HG03108 (cell line): ENCODE measurements at regions not wholly inside any gene's neighbourhood (a gene's known extent, or its start where the extent isn't known, plus 50 kb on each side); places are given as distances from the start of the nearest gene placed in this dataset.
"Not testable (repeated sequence)": the region's sequence is repeated elsewhere in the genome, so short reads cannot be mapped to it uniquely, and the experiment has no call there.

Source experiments
- ATAC-seq: cut with Tn5 transposase; IDR thresholded peaks from one replicate; pipeline ENCODE4 v1.9.1; 2021; ENCODE audit warnings: moderate library complexity; ENCODE audit not compliant: unreplicated experiment

DNA sequence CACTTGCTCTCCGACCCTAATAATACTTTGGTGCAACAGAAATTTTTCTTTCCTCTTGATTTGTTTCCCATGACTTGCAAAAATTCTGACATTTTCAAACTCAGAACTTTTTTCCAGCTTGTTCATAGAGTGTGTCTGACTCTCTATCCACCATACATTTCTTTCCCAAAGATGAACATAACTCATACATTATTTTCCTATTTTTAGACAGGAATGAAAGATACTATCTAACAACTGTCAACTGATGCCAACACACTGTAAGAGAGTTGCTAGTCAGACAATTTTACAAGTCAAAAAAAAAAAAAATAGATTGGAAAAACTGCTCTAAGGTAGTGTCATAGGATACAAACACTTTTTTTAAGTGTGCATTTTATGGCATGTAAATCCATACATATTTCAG is 1001.0 kb upstream of the WWC1 start:
- no peak for ATAC-seq

DNA sequence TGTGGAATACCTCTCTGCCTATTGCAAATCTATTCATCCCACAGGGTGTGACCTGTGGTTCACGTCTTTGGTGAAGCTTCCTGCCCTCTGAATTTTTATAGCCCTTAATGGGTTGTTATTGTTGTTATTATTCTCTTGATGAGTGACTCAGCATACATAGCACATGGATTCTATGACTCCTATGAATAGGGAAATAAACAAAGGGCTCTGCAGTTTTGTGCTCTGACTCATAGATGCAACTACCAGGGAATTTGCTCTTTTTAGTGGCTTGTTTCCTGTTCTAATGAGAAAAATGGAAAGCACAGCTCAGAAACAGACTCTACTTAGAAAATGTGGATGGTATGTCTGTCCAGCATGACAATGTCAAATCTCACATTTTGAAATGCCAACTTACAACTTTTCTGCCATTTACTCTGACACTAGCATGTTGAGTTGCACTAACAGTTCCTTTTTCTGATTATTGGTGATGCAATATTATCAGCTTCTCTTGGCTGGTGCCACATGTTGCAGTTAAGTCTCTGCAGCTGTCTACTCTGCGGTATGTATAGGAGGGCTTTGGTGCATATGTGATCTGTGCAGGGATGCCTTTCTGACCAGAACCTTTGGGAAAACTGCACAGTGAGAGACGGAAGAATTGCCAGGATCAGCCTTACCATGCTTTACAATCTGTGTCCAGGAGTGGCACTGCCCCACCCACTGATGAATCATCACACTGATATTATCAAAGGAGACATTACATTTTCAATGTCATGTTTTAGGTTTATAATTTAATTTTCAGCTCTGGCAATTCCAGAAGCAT is 996.4 kb upstream of the WWC1 start:
- ATAC-seq = no peak

GRCh38 chr5:167295681-167296005 is 995.8 kb upstream of the WWC1 start:
- no peak for ATAC-seq

DNA sequence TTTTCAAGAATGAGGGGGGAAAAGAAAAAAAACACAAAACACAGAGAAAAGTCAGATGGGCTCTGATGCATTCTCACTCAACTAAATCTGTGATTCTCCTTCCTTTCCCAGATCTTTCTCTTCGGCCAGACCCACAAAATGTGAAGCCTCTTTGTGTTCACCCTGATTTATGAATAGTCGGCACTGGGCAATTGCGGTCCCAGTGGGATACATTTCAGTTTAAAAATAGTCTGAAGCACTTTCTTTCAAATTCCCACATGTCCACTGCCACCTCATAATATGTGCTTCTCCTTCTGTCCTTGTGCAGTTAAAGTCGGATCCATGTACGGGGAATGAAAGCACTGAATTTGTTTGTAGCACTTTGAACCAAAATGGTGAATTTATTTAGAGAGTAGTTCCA is 995.4 kb upstream of the WWC1 start:
- no peak for ATAC-seq

DNA sequence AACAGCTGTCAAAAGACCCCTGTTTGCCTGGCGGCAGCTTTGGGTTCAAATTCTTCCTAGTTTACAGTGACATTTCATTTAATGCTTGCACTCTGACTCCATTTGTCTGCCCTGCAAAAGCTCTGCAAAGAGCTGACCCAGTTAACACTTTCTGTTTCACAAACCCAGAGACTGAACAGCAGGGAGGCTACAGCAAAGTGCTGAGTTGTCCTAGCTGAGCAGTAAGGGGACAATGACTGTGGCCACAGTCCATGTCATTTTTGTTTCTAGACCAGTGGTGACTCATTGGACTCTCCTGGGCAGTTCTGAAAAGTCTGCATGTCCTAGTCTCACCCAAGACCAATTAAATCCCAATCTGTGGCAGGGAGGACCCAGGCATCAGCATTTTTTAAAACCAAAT is 994.8 kb upstream of the WWC1 start:
- ATAC-seq = no peak

DNA sequence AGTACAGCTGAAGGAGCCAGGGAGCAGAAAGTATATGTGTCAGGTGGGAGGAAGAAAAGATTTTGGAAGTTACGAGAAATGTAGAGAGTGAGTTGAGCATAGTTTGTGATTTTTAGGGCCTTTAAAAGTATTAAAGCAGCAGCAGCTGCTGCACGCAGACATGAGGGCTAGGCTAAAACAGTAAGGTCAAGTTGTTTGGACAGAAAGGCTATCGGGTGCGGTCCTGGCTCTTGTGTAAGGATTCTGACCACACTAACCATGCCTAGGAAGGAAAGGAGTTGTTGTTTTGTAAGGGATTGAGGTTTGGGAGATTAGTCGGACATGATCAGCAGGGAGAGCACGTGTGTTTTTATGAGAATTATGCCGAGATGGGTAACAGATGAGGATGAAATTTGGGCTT is 991.6 kb upstream of the WWC1 start:
- ATAC-seq = not testable (repeated sequence)

- ATAC-seq = no peak
Measured at GRCh38 chr5:167303582-167303981, 987.9 kb upstream of the WWC1 start.

GRCh38 chr5:167304834-167305469 is 986.5 kb upstream of the WWC1 start:
- no peak for ATAC-seq

GRCh38 chr5:167305591-167306213 is 985.7 kb upstream of the WWC1 start:
- no peak for ATAC-seq

DNA sequence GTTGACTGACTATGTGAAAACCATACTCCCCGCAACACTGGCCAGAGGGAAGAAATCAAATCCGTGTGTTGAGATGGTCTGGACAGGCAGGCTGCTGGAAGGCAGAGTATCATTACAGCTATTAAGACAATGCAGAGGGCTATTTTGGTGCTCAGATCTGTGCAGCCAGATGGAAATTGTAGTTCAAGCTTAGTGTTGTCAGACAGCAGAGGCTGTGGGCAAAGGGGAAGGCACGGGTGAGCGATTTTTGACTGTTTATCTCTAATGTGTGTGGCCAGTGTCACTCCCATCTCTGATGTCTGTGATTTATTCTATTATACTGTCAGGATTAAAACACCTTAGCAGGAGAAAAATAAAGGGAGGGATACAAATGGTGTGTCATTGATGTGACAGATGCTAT is 984.4 kb upstream of the WWC1 start:
- ATAC-seq = no peak

- ATAC-seq = no peak
Measured at GRCh38 chr5:167308466-167308865, 983.0 kb upstream of the WWC1 start.

- ATAC-seq = no peak
Measured at GRCh38 chr5:167309941-167310517, 981.4 kb upstream of the WWC1 start.

GRCh38 chr5:167311340-167311739 is 980.1 kb upstream of the WWC1 start:
- ATAC-seq = no peak

DNA sequence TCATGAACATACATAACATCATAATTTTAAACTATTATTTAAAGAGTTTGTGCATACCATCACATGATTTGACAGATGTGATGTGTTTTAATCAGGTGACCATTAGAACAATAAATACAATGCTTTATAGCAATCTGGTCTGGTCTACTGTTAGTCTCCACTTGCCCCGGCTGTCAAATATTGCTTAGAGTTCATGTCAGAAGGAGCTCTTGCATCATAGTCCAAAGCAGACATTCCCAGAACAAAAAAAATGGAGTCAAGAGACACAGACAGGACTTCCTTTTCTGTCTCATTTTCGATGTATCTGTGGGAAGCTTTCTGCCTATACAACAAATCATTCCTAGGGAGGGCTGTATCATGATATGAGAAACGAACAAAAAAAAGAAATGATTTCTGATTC is 979.2 kb upstream of the WWC1 start:
- no peak for ATAC-seq

- ATAC-seq = no peak
Measured at GRCh38 chr5:167315762-167316161, 975.7 kb upstream of the WWC1 start.

DNA sequence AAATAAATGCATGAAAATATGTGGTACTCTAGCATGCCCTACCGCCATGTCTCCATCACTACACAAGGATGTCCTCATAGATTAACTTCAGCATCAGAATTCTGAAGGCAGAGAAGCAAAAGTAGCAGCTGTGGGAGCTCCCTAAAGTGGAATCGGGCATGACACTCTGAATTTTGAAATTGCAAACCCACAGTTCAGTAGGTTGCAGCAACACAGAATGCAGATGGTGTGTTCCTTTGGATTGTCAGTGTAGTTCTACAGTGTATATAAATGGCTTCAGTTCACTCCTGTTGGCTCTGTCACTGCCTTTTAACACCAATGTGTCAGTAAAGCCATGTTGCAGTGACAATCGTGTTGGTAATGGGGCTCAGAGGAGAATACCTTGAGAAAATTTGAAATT is 973.6 kb upstream of the WWC1 start:
- no peak for ATAC-seq

- no peak for ATAC-seq
Measured at GRCh38 chr5:167319243-167319642, 972.2 kb upstream of the WWC1 start.

- ATAC-seq = no peak
Measured at GRCh38 chr5:167320019-167320418, 971.4 kb upstream of the WWC1 start.

GRCh38 chr5:167332309-167332708 is 959.1 kb upstream of the WWC1 start:
- ATAC-seq = no peak

GRCh38 chr5:167336161-167336560 is 955.3 kb upstream of the WWC1 start:
- ATAC-seq = no peak

DNA sequence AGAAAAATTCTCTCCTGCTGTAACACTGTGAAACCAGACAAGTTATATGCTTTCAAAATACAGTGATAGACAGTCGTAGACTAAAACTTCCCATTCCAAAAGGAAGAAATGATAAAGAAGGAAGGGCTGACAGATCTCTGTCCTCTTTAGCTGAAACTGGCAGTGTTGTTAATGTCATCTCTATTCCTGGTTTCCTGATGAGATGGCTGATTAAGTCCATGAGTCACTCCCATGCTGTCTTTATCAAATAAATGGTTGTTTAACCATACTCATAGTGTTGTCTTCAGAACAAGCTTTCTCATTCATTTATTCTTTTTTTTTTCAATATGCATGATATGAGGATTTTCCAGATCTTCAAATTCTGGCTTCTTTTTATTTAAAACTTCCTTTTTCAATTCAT is 952.2 kb upstream of the WWC1 start:
- no peak for ATAC-seq

DNA sequence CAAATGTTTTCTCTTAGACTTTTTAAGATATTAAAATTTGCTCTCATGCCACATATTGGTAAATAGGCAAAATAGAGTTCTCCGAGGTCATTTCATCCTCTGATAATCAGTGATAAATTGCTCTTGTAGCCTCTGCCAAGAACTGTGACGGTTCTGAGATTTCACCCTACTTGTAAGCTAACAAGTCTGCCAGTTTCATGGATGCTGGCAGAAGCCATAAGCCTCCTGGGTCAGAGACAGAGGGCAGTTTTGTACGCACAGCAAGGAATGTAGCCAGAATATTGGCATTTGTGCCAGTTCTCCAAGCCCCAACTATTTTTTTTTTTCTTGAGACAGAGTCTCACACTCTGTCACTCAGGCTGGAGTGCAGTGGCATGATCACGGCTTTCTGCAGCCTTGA is 945.0 kb upstream of the WWC1 start:
- ATAC-seq = no peak
